ENCODE measurements at regions not wholly inside any gene's neighbourhood (a gene's known extent, or its start where the extent isn't known, plus 50 kb on each side); places are given as distances from the start of the nearest gene placed in this dataset.

DNA sequence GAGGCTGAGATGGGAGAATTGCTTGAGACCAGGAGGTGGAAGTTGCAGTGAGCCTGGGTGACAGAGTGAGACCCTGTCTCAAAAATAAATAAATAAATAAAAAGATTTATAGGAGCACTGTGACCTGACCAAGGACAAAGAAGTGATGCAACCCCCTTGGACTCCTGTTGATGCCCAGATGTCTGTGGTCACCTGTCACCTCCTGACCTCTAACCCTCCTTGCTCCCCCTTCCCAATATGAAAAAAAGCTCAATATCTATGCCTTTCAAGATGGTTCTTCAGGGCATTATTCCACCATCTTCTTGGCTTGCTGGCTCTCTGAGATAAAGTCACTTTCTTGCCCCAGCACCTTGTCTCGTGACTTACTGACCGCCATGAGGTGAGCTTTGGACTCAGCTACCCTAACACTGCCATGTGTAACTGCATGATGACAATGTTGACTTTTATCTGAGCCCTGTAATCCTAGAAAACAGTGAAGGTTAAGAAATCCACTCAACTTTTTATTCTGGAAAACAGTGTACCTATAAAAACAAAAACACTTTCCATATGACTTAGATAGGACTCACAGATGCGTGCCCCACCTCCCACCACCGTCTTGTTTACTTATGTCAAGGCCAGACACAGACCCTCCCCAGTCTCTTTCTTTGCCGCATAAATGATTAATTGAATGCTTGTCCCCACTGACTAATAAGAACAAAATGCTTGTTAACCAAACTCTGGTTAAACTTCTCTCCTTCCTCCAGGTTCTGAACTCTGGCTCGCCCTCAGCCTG, 360.5 kb downstream of the BUD13 start:
- no peak for TF ChIP-seq EZH2 (IDR thresholded peaks at IDR 0.05; ENCODE audit: insufficient read depth, poor library complexity, severe bottlenecking)
- TF ChIP-seq EZH2phosphoT487 (IDR thresholded peaks at IDR 0.05; ENCODE audit: insufficient read depth, low read depth): no peak

Data from GM23248 (cell line).